ENCODE measurements at regions not wholly inside any gene's neighbourhood (a gene's known extent, or its start where the extent isn't known, plus 50 kb on each side); places are given as distances from the start of the nearest gene placed in this dataset.

- no peak for FAIRE-seq
- 43% methylated on average over 8 of the region's 8 CpGs for WGBS (ENCODE audit: insufficient coverage, insufficient replicate concordance, low lambda C conversion rate, missing lambda C conversion rate)
- Histone ChIP-seq H2AFZ (ENCODE audit: control insufficient read depth, low read depth, low read length) (no peak overlapping the region), H3K4me2 (ENCODE audit: control insufficient read depth, insufficient read depth) (no peak overlapping the region), H3K27me3 (replicated peaks in 1 of 2; ENCODE audit: control insufficient read depth in 2 of 2, insufficient read depth in 2 of 2, low read length in 1 of 2) (no peaks in the 10 kb centered on the region), H3K27ac (ENCODE audit: control insufficient read depth, insufficient read depth) (no peak overlapping the region), H3K4me3 (no peak overlapping the region), H3K79me2 (ENCODE audit: control insufficient read depth, insufficient read depth, low read length) (no peaks in the 10 kb centered on the region), H3K36me3 (ENCODE audit: control insufficient read depth in 2 of 2, insufficient read depth in 2 of 2, low read length in 1 of 2) (no peaks in the 10 kb centered on the region), H3K9me3 (replicated peaks; ENCODE audit: control insufficient read depth, insufficient read depth, low read length) (no peaks in the 10 kb centered on the region), H3K9ac (ENCODE audit: control insufficient read depth, insufficient read depth, low read length) (no peak overlapping the region), H3K4me1 (ENCODE audit: control insufficient read depth, insufficient read depth, low read length) (no peaks in the 10 kb centered on the region), H4K20me1 (ENCODE audit: control insufficient read depth, insufficient read depth) (no peaks in the 10 kb centered on the region)
- TF ChIP-seq CTCF (IDR thresholded peaks at IDR 0.05 in 2 of 3, conservative IDR thresholded peaks at IDR 0.05 in 1 of 3; ENCODE audit: control insufficient read depth in 2 of 3, extremely low read depth in 1 of 3, insufficient read depth in 1 of 3, low read depth in 3 of 3, low read length in 3 of 3) (no peak), FOXM1 (IDR thresholded peaks at IDR 0.05; ENCODE audit: low read depth, low read length) (no peak), NFXL1 (IDR thresholded peaks at IDR 0.05; ENCODE audit: borderline replicate concordance) (no peak), ESRRA (IDR thresholded peaks at IDR 0.05; ENCODE audit: low read length) (no peak), CHD4 (IDR thresholded peaks at IDR 0.05) (no peak), CHD1 (IDR thresholded peaks at IDR 0.05; ENCODE audit: low read depth, low read length) (no peak), IKZF1 (conservative IDR thresholded peaks at IDR 0.05) (no peak), NR2C2 (IDR thresholded peaks at IDR 0.05; ENCODE audit: borderline replicate concordance, control insufficient read depth, insufficient read length, low read depth) (no peak), ZNF384 (IDR thresholded peaks at IDR 0.05; ENCODE audit: borderline replicate concordance, low read depth, low read length) (no peak), CREB1 (IDR thresholded peaks at IDR 0.05; ENCODE audit: low read depth) (no peak), TBL1XR1 (IDR thresholded peaks at IDR 0.05; ENCODE audit: low read depth, low read length) (no peak), SUPT20H (IDR thresholded peaks at IDR 0.05; ENCODE audit: borderline replicate concordance, control insufficient read depth, low read depth, low read length) (no peak), NR2C1 (IDR thresholded peaks at IDR 0.05) (no peak), NR2F1 (conservative IDR thresholded peaks at IDR 0.05) (no peak), MTA3 (IDR thresholded peaks at IDR 0.05; ENCODE audit: borderline replicate concordance, low read length) (no peak), EP300 (IDR thresholded peaks at IDR 0.05; ENCODE audit: borderline replicate concordance in 1 of 2, control insufficient read depth in 1 of 2, low read depth in 2 of 2, low read length in 2 of 2) (no peak)
- BruUV-seq (replicated peaks): no TSS peak
- ChIA-PET SMC1A (ENCODE audit: uncharacterized antibody, unreplicated experiment) (no interaction called here), CTCF (interaction anchor here (1.3 kb wide), 2 partner anchors 12 to 348 kb away, joined by 3 read pairs; no protein-coding TSS in a partner anchor), RAD21 (ENCODE audit: unreplicated experiment) (no interaction called here), POLR2A (no interaction called here)
- no peak for ATAC-seq
- intact Hi-C loops (cut with micrococcal nuclease; ENCODE audit: unreplicated experiment): no loop called here
- in situ Hi-C loops (cut with MboI): no loop called here
- DNase-seq (ENCODE audit: low read depth, low spot score): no peak
Observed at GRCh38 chr4:177853229-177853628, 411.0 kb upstream of the AGA start.

Measured in GM12878 (cell line).